ENCODE measurements at regions not wholly inside any gene's neighbourhood (a gene's known extent, or its start where the extent isn't known, plus 50 kb on each side); places are given as distances from the start of the nearest gene placed in this dataset.

DNA sequence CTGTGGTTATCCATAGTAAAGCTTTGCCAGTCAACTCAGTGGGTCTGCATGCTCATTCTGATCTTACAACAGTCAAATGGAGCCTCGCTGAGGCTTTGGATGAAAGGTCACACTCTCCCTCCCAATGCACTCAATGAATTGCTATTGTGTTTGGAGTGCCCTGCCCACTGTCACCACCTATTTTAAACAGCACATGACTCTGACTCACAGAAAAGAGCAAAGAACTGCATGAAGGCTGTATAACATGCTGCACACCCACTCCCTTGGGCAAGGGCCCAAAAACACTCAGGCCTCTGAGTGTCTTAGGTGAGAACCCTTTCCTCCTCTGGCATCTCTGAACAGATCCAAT lies 118.7 kb upstream of the CCDC112 start:
- TF ChIP-seq POLR2AphosphoS5 (IDR thresholded peaks at IDR 0.05; ENCODE audit: borderline replicate concordance, low read depth, low read length) = no peak
- no peak for TF ChIP-seq EZH2 (IDR thresholded peaks at IDR 0.05)
